Endometrium (tissue), 2 donors: ENCODE measurements at regions not wholly inside any gene's neighbourhood (a gene's known extent, or its start where the extent isn't known, plus 50 kb on each side); places are given as distances from the start of the nearest gene placed in this dataset.
"Not testable (repeated sequence)": the region's sequence is repeated elsewhere in the genome, so short reads cannot be mapped to it uniquely, and the experiment has no call there.

Source experiments
- FAIRE-seq: peaks from 2 replicates; lab custom pipeline; 2012; peaks lifted over from hg19 to GRCh38; lab: Jason Lieb, UNC
- donor health status: control.
- donor health status: control.

DNA sequence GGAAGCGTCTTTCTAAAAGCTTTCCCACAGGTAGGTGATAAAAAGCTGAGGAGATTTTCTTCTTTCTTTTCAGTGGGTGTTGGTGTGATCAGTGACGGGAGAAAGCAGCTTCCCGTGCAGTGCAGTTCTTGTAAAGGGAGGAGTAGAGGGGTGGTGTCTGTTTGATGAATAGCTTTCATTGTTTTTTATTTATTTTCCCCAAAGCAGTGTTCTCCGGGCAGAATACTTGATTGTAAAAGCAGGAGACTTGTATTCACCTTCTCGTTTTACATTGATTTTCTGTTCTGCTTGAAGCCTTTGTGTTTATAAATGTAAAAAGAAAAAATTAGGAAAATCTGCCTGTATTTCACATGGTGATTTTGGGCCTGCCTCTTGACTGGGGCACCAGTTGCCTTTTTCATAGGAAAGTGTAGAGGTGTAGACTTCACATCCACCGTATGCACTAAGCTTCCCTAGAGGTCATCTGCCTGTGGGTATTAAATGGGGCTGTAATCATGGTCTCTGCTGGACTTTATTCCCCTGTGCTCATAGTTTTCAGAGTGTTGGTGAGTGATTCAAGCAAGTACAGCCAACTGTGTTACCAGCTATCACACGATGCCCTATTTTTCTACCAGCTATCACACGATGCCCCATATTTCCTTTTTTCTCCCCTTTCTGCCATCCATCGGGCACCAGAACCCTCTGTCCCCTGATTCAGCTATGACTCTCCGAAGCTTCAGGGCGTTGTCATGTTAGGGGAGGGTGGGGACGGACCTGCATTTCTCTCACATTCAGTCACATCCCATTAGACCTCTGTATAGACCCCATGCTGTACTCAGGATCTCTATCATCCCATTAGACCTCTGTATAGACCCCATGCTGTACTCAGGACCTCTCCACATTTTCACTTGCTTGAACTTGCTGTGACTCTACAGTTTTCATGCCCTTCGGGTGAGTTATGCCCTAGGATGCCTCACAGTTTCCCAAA is 526.5 kb downstream of the TRIML1 start:
- FAIRE-seq: no peak

DNA sequence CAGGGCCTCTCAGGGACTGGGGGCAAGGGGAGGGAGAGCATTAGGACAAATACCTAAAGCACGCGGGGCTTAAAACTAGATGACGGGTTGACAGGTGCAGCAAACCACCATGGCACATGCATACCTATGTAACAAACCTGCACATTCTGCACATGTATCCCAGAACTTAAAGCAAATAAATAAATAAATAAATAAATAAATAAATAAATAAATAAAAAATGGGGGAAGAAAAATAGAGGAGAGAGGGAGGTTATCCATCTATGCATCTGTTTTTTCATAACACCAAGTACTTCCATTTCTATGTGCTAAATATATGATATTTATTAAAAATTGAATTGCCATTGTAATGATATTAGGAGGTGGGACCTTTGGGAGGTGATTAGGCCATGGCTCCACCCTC is 539.5 kb downstream of the TRIML1 start:
- not testable (repeated sequence) for FAIRE-seq

DNA sequence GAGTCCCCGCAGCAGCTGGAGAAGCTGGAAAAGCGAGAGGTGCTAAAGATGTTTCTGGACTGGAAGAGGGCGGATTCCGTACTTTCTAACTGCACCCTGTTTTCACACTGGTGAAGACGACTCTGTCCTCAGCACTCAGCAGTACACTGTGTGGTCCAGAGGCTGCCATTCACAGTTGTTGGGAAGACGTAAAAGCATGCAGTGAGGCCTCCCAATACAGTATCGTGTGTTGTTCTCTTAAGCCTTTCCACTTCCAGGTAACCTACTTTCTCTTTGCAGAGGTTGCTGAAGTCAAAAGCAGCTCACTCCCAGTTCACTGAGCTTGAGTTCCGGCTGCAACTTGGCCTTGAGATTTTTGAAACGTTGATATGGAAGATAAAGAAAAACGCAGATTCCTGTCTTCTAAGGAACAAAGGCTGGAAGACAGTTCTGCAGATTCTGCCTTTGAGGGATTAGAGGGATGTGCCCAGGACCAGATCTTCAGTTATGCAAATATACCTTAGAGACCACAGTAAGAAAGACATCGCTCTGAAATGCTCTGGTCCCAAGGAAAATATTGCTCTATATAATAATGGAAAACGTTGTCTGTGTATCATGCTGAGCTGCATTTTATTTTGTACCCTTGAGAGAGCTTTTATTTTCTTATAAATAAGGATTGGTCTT is 540.9 kb downstream of the TRIML1 start:
- no peak for FAIRE-seq

DNA sequence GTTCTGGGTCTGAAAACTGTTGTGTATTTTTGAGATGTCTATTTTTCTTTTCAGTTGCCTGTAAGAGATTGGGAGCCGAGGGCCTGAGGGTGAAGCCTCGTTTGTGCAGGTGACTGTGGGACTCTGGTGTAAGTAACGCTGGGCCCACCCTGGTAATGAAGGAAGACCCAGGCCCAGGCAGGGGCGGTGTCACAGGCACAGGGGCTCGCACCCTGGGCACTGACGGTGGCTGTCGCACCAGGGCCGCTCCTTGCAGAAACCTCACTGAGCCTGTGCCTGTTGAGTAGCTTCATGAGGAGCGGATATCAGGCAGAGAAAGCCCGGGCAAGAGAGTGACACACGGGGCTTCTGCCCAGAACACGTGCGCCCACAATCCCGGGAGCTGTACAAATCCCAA is 541.4 kb downstream of the TRIML1 start:
- no peak for FAIRE-seq

DNA sequence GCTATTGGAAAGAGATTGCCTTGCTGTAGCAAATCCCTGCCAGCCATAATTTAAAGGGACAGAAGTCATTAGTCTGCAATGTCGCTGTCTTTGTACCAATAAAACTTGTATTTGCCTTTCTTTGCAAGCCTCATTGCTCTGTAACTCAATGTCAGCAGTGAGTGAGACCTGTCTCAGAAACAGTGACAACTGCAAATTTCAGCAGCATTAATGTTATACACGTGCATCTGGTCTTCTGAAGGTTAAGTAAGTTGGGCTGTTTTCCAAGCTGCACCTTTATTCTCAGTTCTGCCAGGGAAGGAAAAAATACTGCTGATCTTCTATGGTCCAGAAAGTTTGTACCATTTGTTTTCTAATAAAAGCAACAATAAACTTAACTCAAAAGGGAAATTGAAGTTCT is 543.1 kb downstream of the TRIML1 start:
- FAIRE-seq: no peak

DNA sequence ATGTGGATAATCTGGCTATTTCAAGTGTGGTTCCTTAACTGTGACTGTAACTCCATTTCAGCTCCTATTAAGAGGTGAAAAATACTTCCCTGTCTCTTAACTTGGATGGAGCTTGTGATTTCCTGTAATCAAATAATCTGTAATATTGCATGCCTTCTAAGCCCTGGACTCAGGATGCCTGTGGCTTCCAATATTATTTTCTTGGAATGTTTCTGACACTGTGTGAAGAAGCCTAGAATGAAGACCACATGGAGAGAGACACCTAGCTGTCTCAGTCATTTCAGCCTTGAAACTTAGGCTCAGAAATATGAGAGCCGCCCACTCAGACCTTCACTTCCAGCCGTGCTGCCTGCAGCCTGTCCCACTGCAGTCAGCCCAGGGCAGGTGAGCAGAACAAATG is 544.3 kb downstream of the TRIML1 start:
- FAIRE-seq: no peak

DNA sequence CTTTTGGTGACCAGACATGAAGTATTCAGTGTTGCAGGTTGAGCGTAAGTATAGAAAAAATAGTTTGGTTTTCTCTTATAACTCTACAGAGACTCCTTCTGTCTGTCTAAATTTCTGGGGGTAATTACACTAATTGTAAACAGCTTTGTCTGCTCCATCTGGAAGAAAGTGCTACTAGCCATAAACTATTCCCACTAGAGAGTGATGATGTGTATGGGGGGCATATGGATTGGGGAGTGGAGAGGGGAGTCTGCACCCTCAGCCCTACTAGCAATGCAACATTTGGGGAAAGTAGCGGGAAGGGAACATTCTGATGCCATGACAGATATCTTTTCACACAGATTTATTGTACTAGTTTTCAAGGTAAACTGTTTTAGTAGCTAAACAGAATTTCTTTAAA is 549.7 kb downstream of the TRIML1 start:
- FAIRE-seq: no peak

DNA sequence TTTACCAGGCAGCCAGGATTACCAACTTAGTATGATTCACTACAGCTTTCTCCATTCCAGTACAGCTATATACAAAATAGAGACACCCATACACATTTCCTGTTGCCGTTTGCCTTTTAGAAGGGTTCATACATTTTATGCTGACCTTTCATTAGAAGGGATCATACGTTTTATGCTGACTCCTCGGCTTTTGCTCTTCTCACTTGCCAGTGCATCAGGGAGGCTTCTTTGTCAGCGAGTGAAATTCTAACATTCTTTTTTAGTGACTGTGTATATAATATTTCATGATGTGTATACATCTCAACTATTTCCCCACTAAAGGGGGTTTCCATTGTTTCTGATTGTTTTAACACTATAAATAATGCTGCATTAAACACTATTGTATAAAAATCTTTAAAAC is 552.6 kb downstream of the TRIML1 start:
- no peak for FAIRE-seq

DNA sequence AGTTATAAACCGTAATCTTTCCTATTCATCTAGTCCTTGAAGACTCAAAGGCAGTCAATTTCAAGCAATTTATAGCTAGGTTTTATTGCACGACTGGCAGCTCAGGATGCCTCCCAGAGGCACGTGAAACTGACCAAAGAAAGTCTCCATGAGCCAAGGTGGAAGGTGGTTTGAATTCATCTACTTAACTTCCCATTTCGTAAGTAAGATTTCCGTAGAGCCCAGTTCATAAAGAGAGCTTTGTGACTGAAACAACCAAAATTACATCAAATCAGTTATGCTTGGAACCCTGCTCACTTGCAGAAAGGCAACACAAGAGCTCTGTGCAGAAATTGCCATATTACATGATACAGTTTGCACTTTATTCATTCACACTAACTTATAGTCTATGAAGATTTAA is 556.0 kb downstream of the TRIML1 start:
- FAIRE-seq: no peak

DNA sequence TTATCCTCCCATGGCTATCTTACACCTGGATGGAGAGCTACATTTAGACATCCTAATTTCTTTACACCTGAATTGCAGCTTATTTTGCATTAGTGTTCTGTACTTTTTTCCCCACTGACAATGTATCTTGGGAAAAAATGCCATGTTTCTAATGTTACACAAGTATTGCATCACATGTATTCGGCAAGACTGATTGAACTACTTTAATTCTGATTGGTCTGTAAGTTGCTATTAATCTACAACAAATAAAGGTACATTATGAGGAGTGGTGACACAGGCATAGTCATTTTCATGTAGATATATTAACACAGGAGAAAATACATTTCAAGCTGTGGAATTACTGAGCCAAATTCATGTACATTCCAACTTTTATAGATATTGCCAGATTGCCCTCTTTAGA is 558.0 kb downstream of the TRIML1 start:
- no peak for FAIRE-seq

DNA sequence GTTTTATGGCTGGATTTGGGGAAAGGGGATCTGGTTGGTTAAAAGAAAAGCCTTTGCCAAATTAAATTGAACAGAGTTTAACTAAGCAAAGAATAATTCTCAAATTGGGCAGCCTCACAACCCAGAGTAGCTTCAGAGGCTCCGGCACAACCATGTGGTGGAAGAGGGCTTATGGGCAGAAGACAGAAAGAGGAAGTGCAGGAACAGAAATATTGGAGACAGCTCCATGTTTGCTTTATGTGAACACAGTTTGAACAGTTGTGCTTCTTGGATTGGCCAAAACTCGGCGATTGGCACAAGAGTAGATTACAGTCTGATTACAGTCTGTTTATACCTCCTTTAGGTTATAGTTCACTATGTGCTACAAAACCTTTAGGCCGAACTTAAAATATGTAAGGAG is 562.7 kb downstream of the TRIML1 start:
- no peak for FAIRE-seq

DNA sequence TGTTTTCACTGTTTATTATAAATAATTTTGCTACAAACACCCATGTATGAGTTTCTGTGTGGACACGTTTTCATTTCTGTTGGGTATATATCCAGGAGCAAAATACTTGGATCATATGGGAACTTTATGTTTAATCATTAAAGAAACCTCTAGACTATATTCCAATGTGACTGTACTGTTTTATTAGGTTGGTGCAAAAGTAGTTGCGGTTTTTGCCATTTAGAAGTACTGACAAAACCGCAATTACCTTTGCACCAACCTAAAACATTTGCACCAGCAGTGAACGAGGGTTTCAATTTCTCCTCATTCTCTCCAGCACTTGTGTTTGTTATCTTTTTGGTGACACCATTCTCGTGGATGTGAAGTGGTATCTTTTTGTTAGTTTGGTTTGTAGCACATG is 565.0 kb downstream of the TRIML1 start:
- FAIRE-seq: no peak

DNA sequence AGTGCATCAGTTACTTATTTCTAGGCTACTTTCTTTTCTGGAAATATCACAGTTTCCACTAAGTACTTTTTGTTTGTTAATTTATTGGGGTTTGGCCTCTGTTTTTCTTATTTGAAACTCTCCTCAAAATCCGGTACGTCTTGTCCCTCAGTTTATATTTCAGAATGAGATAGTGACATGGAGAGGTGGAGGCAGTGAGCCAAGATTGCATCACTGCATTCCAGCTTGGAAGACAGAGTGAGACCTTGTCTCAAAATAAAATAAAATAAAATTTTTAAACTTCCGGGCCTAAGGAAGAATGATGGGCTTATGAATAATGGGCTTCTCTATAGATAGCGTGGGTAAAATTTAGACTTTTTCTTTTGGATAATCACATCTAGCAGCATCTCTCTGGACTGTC is 567.8 kb downstream of the TRIML1 start:
- FAIRE-seq: no peak

DNA sequence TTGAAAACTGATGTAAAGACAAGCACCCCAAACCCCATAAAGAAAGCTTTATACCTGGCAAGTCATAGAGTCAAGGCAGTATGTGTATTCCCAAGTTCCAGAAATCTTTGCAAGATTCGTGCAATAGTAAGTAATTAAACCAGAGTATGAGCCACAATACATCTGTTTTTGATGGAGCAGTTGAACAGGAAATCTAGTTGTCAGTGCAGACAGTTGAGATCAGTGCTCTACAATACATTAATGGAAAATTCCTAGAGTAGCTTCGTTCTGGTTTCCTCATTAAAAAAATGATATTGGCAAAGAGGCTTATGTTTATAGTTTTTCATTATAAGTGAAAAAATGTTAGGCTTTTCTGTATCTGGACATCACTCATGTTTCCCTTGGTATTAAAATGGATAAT is 575.3 kb downstream of the TRIML1 start:
- no peak for FAIRE-seq

DNA sequence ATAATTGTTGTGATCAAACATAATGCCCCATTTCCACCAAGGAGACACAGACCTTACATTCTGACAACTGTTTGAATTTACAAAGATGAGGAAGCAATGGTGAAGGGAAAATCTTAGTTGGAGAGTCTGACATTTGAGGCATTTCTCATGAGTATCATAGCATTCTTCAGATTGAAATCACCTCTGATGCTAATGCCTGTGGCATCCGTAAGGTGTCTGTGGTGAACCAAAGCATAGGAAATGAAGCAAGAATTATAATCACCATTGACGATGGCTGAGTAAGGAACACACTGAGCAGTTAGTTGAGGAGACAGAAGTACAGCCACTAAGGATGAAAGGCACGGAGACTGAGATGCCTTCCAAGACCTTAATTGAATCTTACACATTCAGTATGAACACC is 575.7 kb downstream of the TRIML1 start:
- no peak for FAIRE-seq

DNA sequence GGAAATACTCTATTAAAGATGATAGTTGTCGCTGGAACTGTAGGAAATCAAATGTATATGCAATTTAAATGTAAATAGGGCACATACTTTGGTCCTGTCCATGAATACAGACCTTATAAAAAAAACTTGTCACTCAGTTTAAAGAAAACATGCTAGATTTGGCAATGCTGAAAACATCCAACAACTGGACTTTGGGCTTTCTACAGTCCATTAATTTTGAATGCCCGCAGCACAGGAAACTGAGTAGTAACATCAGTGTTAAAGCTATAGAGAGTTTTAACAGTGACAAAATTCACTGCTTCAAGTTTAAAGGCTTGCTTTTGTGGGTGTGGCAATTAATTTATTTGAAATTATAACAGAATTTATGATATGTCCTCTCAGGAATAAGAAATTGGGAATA is 578.4 kb downstream of the TRIML1 start:
- FAIRE-seq: no peak

DNA sequence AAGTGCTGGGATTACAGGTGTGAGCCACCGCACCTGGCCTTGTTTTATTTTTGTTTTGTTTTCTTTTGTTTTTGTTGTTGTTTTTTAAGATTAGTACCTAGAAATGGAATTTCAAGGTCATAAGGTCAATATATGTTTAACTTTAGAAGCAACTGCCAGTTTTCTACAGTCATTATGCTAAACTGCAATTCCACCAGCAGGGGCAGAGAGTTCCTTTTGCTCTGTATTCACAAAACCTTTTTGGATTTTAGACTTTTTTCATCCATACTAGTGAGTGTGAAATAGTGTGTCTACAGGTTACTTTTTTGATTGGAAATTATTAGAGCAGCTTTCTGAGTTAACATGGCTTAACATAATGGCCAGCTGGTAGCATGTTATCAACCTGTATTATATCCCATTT is 580.6 kb downstream of the TRIML1 start:
- FAIRE-seq: no peak

DNA sequence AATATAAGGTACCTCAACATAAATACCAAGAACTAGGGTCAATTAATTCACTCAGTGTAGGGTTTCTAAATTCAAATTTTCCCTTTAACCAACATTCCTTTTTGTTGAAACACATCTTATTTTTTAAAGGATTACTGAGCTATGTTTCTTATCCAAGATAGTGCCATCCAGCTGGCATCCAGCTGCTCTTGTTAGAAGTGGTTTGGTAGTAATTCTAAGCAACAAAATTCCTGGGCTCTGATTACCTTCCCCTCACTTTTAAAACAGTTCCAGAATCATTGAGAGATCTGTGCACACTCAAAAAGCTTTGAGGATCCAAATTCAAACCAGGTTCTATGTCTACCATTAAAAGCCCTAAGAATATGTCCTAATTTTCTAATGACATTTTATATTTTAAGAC is 583.7 kb downstream of the TRIML1 start:
- no peak for FAIRE-seq

DNA sequence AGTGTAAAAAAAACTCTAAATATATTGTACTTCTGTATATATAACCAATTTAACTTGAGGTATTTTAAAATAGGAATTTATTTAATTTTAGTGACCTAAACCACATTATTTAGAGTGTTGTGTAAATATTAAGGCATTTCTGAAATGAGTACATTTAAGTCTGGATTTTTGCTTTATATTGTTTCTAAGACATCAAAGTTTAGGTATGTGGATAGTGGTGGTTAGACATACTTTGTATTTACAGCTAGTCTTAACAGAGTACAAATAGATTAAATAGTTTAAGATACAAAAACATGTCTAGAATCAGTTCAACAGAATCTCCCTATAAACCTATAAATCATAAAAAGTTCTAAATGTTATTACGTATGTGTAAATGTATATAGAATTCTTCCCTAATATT is 588.5 kb downstream of the TRIML1 start:
- FAIRE-seq: peak; percentile 74

DNA sequence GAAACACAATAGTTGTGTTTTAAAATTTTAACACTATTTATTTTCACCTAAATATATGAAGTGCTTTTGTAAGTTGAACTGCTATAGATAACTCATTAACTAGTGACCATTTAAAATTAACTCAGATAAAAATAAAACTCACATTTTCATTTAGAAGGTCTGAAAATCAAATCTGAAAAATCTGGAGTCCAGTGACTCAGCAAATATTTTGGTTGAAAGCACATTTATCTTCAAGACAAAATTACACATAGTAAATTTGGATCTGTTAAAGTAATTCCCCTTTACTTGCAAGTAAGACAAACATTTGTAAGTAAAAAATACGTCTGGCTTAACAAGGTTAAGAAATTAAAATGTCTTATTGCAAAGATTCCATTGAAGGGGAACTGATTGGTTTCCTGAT is 589.1 kb downstream of the TRIML1 start:
- FAIRE-seq: no peak

DNA sequence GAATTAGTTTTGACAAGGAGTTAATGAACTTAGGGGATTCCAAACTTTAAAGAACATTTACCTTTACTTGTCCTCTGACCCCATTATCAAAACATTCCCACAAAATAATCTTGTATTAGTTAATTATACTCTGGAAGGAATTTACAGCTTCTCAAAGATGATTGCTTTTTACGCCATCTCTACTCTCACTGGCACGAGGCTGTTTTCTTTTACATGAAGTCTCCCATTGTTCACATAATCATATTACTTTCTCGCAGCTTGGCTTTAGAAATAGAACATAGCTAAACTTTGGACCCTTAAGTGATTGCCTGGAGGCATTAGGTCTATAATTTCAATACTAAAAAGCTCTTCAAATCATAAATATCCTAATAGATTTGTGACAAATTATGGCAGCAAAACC is 592.9 kb downstream of the TRIML1 start:
- no peak for FAIRE-seq

DNA sequence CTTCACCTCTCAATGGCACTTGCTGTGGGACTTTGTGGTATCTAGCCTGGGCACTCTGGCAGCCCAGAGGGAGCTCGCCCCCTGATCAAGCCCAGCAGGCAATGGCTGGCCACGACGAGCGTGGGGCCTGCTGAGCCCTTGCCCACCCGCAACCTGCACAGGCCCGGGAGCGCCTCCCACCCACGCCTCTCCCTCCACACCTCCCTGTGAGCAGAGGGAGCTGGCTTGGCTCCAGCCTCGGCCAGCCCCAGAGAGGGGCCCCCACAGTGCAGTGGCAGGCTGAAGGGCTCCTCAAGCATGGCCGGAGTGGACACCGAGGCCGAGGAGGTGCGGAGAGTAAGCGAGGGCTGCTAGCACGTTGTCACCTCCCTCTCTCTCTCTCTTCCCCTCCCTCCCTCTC is 595.8 kb downstream of the TRIML1 start:
- FAIRE-seq: no peak

DNA sequence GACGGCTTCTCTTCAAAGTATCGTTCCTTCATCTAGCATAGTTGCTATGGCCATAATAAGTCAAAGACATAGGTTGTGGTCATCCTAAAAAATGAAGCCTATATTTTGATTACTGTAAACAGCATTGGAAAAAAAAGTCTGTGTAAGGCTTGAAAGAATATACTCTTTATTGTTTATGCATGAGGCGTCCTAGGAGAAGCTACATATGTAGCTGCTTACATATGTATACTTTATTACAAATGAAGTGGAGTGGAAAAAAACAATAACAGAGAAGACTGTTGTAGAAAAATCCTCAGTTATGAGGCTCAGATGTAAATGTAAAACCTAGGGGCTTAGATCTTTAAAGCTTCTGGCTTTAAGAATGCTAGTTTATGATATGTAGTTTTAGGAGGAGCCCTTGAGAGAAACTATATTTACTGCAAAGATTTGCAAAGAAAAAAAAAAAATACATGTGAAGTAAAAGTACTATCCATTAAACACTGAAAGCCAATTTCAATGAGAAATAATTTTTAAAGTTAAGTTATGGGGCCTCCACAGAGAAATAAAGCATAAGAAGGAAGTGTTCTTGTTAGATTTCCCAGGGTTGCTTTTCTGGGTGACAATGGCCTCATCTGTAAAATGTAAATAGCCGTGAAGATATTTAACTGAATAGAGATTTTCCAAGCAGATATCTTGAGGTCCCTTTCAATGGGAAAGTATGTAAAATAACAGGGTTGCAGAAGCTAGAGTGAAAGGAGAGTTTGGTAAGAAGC is 598.2 kb downstream of the TRIML1 start:
- FAIRE-seq: no peak
